C4-2B (cell line): ENCODE measurements at regions not wholly inside any gene's neighbourhood (a gene's known extent, or its start where the extent isn't known, plus 50 kb on each side); places are given as distances from the start of the nearest gene placed in this dataset.
"Not testable (repeated sequence)": the region's sequence is repeated elsewhere in the genome, so short reads cannot be mapped to it uniquely, and the experiment has no call there.

Experiments used
- H3K27ac ChIP-seq: fragments of 450-650 bp; 2 replicates; pipeline ENCODE4 v1.5.1; 2017
- ZFX ChIP-seq: fragments of 450-650 bp; IDR thresholded peaks from 2 replicates; pipeline ENCODE4 v1.6.1; 2017
- TF ChIP-seq, protein P1 (sequence below): fragments of 450-650 bp; conservative IDR thresholded peaks from 2 replicates; pipeline ENCODE4 v1.5.1; 2017; ENCODE audit warnings: mild to moderate bottlenecking

DNA sequence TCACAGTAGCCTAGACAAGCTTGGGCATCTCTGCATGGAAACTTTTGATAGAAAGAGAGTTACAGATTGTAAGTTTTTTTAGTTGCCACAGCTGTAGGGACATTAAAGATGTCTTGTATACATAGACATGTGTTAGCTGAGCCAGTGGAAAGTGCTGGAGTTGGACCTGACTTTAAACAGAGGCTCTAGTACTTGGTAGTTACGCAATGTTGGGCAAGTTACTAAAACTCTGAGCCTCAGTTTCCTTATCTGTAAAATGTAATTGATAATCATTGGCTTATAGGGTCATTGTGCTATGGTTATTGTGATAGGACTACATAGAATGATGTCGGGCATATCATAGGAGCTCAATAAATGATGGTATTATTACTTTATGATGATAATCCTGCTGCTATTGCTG lies 225.8 kb upstream of the CPHXL start:
- TF ChIP-seq, protein P1, sequence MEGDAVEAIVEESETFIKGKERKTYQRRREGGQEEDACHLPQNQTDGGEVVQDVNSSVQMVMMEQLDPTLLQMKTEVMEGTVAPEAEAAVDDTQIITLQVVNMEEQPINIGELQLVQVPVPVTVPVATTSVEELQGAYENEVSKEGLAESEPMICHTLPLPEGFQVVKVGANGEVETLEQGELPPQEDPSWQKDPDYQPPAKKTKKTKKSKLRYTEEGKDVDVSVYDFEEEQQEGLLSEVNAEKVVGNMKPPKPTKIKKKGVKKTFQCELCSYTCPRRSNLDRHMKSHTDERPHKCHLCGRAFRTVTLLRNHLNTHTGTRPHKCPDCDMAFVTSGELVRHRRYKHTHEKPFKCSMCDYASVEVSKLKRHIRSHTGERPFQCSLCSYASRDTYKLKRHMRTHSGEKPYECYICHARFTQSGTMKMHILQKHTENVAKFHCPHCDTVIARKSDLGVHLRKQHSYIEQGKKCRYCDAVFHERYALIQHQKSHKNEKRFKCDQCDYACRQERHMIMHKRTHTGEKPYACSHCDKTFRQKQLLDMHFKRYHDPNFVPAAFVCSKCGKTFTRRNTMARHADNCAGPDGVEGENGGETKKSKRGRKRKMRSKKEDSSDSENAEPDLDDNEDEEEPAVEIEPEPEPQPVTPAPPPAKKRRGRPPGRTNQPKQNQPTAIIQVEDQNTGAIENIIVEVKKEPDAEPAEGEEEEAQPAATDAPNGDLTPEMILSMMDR, result no peak
- no peak for TF ChIP-seq ZFX

DNA sequence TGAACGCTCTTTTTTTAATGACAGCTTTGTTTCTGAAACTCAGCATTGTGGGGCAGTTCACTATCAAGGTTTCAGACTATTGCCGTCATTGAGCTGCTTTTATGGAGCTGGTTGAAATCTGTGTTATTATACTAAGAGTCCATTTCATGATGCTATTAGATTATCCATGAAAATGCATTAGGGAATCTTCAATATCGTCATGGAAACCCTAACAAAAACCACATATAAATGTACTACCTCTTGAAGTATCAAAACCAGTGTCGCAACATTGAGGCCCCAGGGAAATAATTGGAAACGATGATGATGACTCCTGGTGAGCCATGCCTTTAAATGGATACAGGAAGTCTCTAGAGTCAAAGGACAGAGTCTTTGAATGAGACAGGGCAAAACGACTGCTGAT lies 231.6 kb upstream of the CPHXL start:
- no peak overlapping the region for H3K27ac ChIP-seq
- no peak for TF ChIP-seq ZFX
- TF ChIP-seq, protein P1, result no peak

More for the DNA sequence above, 225.8 kb upstream of the CPHXL start:
- H3K27ac ChIP-seq, result no peak overlapping the region

DNA sequence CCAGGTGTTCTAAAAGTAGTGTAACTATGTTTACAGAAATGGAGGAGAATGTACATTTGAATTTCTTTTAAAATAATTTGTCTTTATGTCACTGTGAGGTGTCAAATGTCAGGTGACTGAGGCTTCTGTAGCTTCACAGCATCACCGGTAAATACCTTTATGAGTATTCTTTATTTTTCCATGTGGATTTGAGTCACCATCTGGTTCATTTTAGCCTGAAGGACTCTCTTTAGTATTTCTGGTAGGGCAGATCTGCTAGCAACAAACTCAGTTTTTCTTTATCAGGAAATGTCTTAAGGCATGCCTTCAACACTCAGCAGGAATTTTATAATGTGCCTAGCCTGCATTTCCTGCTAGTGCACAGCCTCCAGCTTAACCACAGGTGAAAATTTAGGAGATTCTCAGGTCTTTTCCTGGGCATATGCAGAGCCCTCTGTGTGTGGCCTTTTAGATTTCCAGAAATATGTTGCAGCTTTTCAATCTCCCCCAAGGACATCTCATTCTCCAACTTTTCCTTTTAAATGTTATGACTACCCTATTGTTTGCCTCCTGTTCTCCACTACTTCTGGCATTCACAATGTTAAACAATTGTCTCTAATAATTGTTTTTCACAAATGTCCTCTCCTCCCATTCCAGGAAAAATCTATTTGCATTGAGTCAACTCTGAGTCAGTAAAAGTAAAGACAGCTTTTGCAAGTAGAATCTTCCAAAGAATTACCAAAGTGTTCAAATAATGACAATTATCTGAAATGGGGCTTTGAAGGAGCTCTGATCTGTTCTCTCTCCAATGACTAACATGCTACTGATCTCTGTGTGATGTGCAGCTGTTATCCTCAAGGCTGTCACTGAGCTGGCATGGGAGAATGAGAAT lies 239.4 kb upstream of the CPHXL start:
- TF ChIP-seq, protein P1, result no peak
- TF ChIP-seq ZFX, result no peak
- no peak overlapping the region for H3K27ac ChIP-seq

DNA sequence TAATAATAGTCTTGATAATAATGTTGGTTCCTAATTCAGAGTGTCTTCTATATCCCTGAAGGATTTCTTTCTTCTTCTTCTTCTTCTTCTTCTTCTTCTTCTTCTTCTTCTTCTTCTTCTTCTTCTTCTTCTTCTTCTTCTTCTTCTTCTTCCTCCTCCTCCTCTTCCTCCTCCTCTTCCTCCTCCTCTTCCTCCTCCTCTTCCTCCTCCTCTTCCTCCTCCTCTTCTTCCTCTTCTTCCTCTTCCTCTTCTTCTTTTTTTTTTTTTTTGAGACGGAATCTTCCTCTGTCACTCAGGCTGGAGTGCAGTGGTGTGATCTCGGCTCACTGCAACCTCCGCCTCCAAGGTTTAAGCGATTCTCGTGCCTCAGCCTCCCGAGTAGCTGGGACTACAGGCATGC lies 242.8 kb upstream of the CPHXL start:
- H3K27ac ChIP-seq, result not testable (repeated sequence)

DNA sequence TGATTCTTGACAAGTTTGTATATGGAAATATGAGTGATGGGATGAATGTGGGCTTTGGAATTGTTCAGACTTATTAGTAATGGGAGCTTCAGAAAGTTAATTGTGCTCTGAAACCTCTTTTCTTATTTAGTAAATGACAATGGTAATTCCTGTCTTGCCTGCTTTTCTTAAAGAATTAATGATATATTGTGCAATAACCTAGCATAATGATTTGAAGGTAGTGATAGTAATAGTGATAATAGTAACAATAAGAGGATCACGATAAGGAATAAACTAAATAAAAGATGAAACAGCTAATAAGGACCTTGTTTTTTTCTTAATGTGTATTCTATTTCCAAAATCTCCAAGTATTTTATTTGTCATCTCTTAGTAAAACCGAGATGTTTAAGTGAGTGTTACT lies 245.0 kb upstream of the CPHXL start:
- no peak overlapping the region for H3K27ac ChIP-seq
- TF ChIP-seq, protein P1, result no peak
- TF ChIP-seq ZFX, result no peak

DNA sequence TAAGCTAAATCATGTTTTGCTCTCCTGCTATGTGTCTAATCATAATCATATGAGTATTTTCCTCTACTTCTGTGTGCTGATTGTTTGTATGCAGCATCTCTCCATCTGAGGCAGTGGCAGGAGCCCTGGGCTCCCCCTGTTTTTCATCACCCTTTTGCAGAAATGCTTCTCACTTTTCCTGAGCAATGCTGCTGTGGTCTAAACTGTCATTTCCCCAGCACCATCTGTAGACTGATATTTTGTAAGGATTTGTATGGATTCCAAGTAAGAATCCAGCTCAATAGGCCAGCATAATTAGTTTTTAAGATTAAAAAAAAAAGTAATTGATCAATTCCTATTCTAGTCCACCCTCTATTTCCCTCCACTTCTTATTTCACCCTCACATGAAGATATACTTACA lies 257.0 kb upstream of the CPHXL start:
- H3K27ac ChIP-seq, result no peak overlapping the region
- TF ChIP-seq ZFX, result no peak
- TF ChIP-seq, protein P1, result no peak

DNA sequence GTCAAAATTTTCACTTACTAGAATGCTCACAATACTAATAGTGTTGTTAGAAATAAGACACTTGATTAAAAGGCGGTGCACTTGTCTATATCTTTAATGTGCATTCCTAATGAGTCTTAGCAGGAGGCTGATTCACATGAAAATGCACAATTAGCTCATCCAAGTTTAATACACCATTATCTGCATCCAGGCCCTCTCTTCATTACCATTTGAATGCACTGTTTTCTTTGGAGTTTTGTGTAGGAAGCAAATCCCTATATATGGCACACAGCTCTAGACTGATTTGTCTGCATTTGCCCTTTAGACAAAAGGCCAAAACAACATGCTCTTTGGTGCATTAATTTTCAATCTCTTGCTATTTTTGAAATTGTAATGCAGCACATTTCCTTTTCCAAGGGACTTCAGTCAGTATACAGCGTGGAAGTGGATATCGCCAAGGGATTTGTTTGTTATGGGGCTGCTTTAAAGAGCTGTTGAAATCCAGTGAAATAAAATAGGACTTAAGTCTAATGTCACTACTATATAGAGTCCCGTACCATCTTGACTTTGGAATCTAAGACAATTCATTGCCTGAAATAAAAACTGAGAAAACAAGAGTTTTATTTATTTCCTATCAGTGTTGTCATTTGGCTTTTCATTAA lies 257.6 kb upstream of the CPHXL start:
- TF ChIP-seq ZFX, result no peak
- TF ChIP-seq, protein P1, result no peak
- no peak overlapping the region for H3K27ac ChIP-seq
